ENCODE measurements at regions not wholly inside any gene's neighbourhood (a gene's known extent, or its start where the extent isn't known, plus 50 kb on each side); places are given as distances from the start of the nearest gene placed in this dataset.

GRCh38 chr1:22385537-22385936 lies 66.1 kb upstream of the ZBTB40 start:
- no peak overlapping the region for H3K4me3 ChIP-seq (ENCODE audit: low read depth, low read length)
- no peak overlapping the region for H3K27ac ChIP-seq
- no peak for DNase-seq
- no peaks in the 10 kb centered on the region for H3K36me3 ChIP-seq (replicated peaks)
- in situ Hi-C loops (cut with HindIII; ENCODE audit: low pct_ligation_motif_present, low sequenced_read_pairs): no loop called here
- TF ChIP-seq CTCF (IDR thresholded peaks at IDR 0.05; ENCODE audit: low read depth, low read length, missing control alignments): no peak
- no peaks in the 10 kb centered on the region for H3K27me3 ChIP-seq (replicated peaks)

GRCh38 chr1:22386774-22387173 lies 64.9 kb upstream of the ZBTB40 start:
- no peaks in the 10 kb centered on the region for H3K27me3 ChIP-seq (replicated peaks)
- in situ Hi-C loops (cut with HindIII; ENCODE audit: low pct_ligation_motif_present, low sequenced_read_pairs): no loop called here
- H3K36me3 ChIP-seq (replicated peaks): no peaks in the 10 kb centered on the region
- H3K27ac ChIP-seq: no peak overlapping the region
- H3K4me3 ChIP-seq (ENCODE audit: low read depth, low read length): no peak overlapping the region
- no peak for TF ChIP-seq CTCF (IDR thresholded peaks at IDR 0.05; ENCODE audit: low read depth, low read length, missing control alignments)
- DNase-seq: no peak

DNA sequence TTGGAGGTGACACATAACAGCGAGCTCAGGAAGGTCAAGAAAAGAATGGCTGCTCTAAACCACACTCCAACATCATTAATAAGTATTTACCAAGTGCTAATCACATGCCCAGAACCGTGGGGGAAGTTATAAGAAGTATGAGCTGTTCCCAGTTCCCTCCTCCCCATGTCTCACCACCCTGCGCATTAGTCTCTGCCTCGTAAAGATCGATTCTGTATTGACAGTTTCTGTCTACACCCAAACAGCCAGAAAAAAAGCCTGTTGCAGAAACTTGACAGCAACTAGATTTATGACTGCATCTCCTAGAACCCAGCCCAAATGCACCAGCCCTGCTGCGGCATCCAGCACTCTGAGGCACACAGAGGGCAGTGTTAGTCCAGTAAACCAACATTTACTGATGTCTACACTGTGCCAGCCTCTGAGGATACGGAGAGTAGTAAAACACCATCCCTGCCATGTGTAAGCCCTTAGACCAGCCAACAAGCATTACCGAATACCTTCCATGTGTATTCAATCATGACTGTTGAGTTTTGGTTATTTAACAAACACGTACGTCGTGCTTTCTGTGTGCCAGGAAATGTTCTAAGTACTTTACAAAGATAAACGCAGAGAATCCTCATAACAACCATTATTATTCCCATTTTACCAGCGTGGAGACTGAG lies 63.6 kb upstream of the ZBTB40 start:
- no peak overlapping the region for H3K4me3 ChIP-seq (ENCODE audit: low read depth, low read length)
- H3K36me3 ChIP-seq (replicated peaks): no peaks in the 10 kb centered on the region
- in situ Hi-C loops (cut with HindIII; ENCODE audit: low pct_ligation_motif_present, low sequenced_read_pairs): no loop called here
- H3K27me3 ChIP-seq (replicated peaks): no peaks in the 10 kb centered on the region
- DNase-seq: no peak
- no peak overlapping the region for H3K27ac ChIP-seq
- no peak for TF ChIP-seq CTCF (IDR thresholded peaks at IDR 0.05; ENCODE audit: low read depth, low read length, missing control alignments)

DNA sequence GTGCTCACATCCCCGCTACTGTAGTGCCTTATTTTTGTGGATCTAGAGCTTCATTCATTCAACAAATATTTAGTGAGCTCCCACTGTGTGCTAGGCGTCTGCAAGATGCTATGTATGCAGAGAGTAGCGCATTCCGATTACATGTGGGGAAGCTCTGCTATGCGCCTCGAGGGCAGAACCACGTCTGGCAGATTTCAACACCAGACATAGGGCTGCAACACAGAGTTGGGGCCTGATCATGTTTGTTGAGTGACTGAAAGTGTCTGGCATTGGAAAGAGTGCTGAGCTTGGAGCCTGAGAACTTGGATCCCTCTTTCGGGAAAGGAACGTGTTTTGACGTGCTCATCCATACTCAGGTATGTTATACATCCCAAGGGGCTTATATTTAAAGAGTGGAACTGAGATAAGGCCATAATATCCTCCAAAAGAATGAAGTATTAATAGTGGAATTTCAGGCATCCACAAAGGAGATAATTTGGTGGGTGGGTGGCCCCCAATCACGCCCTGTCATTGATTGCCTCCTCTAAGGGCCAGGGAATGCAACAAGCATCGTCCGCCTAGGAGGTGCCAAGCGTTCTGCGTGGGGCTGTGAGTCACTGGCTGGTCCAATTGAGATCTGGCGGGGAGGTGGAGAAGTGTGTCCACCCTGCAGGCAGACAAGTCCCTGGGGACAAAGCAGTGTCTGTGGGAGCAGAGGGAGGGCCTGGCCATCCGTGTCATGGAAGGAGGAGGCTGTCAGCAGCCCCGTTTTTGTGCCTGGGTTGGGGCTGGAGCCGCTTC lies 62.8 kb upstream of the ZBTB40 start:
- no peaks in the 10 kb centered on the region for H3K27me3 ChIP-seq (replicated peaks)
- H3K27ac ChIP-seq: no peak overlapping the region
- in situ Hi-C loops (cut with HindIII; ENCODE audit: low pct_ligation_motif_present, low sequenced_read_pairs): no loop called here
- no peak for TF ChIP-seq CTCF (IDR thresholded peaks at IDR 0.05; ENCODE audit: low read depth, low read length, missing control alignments)
- H3K36me3 ChIP-seq (replicated peaks): no peaks in the 10 kb centered on the region
- peak; percentile 46 for DNase-seq
- H3K4me3 ChIP-seq (ENCODE audit: low read depth, low read length): no peak overlapping the region

GRCh38 chr1:22393587-22393986 lies 58.1 kb upstream of the ZBTB40 start:
- no peak for TF ChIP-seq CTCF (IDR thresholded peaks at IDR 0.05; ENCODE audit: low read depth, low read length, missing control alignments)
- H3K27me3 ChIP-seq (replicated peaks): peaks cover 22% of the 10 kb centered on the region
- H3K4me3 ChIP-seq (ENCODE audit: low read depth, low read length): no peak overlapping the region
- in situ Hi-C loops (cut with HindIII; ENCODE audit: low pct_ligation_motif_present, low sequenced_read_pairs): no loop called here
- no peak overlapping the region for H3K27ac ChIP-seq
- no peaks in the 10 kb centered on the region for H3K36me3 ChIP-seq (replicated peaks)
- DNase-seq: no peak
